IPS-18c (cell line): ENCODE measurements at regions not wholly inside any gene's neighbourhood (a gene's known extent, or its start where the extent isn't known, plus 50 kb on each side); places are given as distances from the start of the nearest gene placed in this dataset.
"Not testable (repeated sequence)": the region's sequence is repeated elsewhere in the genome, so short reads cannot be mapped to it uniquely, and the experiment has no call there.

ENCODE experiments used
- H3K4me3 ChIP-seq: 2 replicates; pipeline ENCODE4 v1.7.0; 2013; ENCODE audit warnings: low read depth, mild to moderate bottlenecking, low read length, moderate library complexity; ENCODE audit not compliant: insufficient read depth
- H3K9me3 ChIP-seq: one replicate; pipeline ENCODE4 v1.6.1; 2013; ENCODE audit warnings: mild to moderate bottlenecking, low read length, moderate library complexity; ENCODE audit not compliant: control insufficient read depth, insufficient read depth

DNA sequence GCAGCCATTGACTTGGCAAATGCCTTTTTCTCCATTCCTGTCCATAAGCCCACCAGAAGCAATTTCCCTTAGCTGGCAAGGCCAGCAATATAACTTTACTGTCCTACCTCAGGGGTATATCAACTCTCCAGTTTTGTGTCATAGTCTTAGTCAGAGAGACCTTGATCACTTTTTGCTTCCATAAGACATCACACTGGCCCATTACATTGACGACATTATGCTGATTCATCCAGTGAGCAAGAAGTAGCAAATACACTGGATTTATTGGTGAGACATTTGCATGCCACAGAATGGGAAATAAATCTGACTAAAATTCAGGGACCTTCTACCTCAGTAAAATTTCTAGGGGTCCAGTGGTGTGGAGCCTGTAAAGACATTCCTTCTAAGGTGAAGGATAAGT lies 649.7 kb upstream of the ANKRD30A start:
- Histone ChIP-seq H3K4me3 (no peak overlapping the region), H3K9me3 (no peaks in the 10 kb centered on the region)

- no peak overlapping the region for H3K4me3 ChIP-seq
- H3K9me3 ChIP-seq = no peaks in the 10 kb centered on the region
Measured at GRCh38 chr10:36474456-36474855, 650.9 kb upstream of the ANKRD30A start.

- Histone ChIP-seq H3K4me3 (no peak overlapping the region), H3K9me3 (no peaks in the 10 kb centered on the region)
Measured at GRCh38 chr10:36473122-36473521, 652.3 kb upstream of the ANKRD30A start.

DNA sequence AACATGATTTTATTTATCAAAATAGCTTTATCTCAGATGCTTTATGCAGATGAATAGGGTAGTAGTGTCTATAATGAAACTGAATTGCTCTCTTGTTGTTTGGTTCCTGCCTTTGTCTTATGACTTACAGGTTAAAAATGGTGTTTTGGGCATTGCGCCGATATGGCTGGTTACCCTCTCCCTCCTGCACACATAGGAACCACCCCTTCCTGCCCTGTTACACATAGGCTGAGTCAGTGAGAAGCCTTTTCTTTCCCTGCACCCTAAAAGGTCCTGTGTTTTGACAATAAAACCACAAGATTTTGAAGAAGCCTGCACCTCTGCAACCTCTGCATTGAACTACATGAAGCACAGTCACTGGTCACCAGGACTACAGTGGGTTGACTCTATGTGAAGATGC lies 655.8 kb upstream of the ANKRD30A start:
- Histone ChIP-seq H3K9me3 (no peaks in the 10 kb centered on the region), H3K4me3 (no peak overlapping the region)

DNA sequence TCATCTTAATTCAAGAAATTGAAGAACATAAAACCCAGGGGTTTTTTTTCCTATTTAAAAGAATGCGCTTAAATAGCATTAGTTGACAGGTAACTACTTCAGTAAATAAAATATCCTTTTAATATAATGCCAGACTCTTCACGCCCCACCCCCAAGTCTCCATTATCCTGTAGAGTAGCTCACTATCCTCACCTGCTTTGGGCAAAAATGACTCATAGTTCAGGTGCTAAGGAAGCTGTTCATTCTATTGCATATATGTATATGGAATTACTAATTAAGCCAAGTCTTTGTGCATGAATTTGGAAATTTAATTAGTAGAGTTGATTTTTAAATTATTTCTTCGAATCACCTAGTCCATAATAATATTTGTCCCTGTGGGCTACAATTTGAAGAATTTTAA lies 656.8 kb upstream of the ANKRD30A start:
- no peak overlapping the region for H3K4me3 ChIP-seq
- no peaks in the 10 kb centered on the region for H3K9me3 ChIP-seq

DNA sequence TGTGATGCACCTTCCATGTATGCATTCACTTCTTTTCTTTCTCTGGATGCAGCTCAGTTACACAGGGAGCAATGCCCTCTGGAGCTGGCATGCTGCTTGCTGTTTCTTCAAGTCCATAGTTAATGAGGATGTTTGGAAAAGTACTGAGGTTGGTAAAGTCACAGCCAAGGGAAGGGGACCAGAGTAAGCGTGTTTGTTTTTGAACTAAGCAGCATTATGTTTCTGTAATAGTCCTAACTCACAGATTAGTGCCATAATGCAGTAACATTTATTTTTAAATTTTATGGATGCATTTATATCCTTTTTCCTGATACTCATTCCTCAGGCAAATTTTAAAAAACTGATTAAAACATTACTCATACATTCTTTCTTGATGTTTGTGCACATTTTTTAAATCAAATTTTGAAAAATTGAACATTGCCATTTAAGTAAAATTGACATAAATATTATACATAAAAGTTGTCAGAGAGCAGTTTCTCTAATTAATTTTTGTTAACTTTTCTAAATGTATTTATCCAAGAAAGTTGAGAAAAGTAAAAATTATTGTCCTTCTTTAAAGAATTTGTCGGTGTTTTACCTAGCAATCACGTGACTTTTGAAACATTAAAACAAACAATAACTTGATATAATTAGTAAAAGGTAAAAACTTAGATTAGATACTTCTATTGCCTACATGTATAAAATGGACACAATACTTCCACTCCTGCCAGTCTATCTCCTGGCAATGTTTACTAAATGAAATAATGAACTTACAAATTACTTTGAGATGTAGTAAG lies 659.6 kb upstream of the ANKRD30A start:
- Histone ChIP-seq H3K9me3 (no peaks in the 10 kb centered on the region), H3K4me3 (no peak overlapping the region)

GRCh38 chr10:36464291-36464690 lies 661.1 kb upstream of the ANKRD30A start:
- Histone ChIP-seq H3K9me3 (no peaks in the 10 kb centered on the region), H3K4me3 (no peak overlapping the region)

DNA sequence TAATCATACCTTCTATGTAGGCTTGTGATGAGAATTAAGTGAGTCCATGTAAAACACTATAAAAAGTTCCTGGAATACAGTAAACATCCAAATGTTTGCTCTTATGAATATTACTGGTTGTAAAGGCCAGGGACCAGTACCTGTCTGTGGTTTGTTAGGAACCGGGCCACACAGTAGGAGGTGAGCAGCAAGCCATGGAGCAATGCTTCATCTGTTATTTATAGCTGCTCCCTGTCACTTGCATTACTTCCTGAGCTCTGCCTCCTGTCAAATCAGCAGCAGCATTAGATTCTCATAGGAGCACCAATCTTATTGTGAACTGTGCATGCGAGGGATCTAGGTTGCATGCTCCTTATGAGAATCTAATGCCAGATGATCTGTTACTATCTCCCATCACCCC lies 662.0 kb upstream of the ANKRD30A start:
- Histone ChIP-seq H3K4me3 (no peak overlapping the region), H3K9me3 (no peaks in the 10 kb centered on the region)

DNA sequence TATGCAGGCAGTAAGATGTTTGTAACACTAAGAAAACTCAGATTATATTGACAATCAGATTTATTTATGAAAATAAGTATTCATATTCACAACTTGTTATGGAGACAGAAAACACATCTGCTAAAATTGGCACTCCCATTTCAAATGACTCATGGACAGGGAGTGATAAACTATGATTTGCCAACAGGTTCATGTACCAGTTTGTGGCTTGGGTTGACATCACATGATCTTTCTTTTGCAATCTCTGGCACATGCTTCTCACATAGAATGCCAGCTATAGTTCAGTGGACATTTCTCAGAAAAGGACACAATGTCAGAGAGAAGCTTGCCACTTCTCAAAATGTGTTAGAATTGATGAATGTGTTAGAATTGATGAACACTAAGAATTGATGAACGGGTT lies 663.2 kb upstream of the ANKRD30A start:
- Histone ChIP-seq H3K4me3 (no peak overlapping the region), H3K9me3 (no peaks in the 10 kb centered on the region)

GRCh38 chr10:36458437-36458836 lies 667.0 kb upstream of the ANKRD30A start:
- not testable (repeated sequence) for H3K4me3 ChIP-seq, H3K9me3 ChIP-seq

GRCh38 chr10:36457751-36458150 lies 667.6 kb upstream of the ANKRD30A start:
- Histone ChIP-seq H3K9me3 (no peaks in the 10 kb centered on the region), H3K4me3 (no peak overlapping the region)

- H3K4me3 ChIP-seq = no peak overlapping the region
- peaks cover 3% of the 10 kb centered on the region for H3K9me3 ChIP-seq
Measured at GRCh38 chr10:36455526-36456133, 669.8 kb upstream of the ANKRD30A start.

DNA sequence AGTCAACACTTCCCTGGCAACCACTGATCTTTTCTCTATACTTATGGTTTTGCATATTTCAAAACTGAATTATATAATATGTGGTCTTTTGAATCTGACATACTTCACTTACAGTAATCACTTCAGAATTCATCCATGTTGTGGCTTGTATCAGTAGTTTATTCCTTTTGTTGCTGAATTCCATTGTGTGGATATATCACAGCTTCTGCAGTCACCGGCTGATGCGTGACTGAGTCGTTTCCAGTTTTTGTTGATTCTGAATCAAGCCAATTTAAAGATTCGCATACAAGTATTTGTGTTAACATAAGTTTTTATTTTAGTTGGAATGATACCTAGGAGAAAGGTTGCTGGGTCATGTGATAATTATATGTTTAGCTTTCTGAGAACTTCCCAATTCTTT lies 672.5 kb upstream of the ANKRD30A start:
- Histone ChIP-seq H3K9me3 (peaks cover 3% of the 10 kb centered on the region), H3K4me3 (no peak overlapping the region)

GRCh38 chr10:36451391-36451970 lies 673.9 kb upstream of the ANKRD30A start:
- H3K4me3 ChIP-seq = no peak overlapping the region
- peaks cover 3% of the 10 kb centered on the region for H3K9me3 ChIP-seq

DNA sequence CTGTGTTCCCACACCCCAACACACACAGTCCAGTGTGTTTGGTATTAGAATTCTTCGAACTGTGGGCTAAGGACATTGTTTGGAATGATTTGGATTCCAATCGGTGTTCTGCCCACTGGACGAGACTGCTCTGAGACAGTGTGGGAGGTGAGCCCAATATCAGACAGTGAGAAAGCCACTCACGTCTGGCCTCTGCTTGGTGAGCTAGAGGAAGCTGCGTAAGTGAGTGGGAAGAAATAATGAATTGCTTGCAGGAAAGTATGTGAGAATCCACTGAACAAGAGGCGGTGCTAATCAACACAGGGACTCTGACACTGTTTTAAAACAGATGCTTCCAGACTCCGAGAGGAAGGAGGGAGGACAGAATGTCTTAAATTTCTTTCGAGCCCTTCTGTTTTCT lies 675.0 kb upstream of the ANKRD30A start:
- no peak overlapping the region for H3K4me3 ChIP-seq
- H3K9me3 ChIP-seq = peaks cover 3% of the 10 kb centered on the region

DNA sequence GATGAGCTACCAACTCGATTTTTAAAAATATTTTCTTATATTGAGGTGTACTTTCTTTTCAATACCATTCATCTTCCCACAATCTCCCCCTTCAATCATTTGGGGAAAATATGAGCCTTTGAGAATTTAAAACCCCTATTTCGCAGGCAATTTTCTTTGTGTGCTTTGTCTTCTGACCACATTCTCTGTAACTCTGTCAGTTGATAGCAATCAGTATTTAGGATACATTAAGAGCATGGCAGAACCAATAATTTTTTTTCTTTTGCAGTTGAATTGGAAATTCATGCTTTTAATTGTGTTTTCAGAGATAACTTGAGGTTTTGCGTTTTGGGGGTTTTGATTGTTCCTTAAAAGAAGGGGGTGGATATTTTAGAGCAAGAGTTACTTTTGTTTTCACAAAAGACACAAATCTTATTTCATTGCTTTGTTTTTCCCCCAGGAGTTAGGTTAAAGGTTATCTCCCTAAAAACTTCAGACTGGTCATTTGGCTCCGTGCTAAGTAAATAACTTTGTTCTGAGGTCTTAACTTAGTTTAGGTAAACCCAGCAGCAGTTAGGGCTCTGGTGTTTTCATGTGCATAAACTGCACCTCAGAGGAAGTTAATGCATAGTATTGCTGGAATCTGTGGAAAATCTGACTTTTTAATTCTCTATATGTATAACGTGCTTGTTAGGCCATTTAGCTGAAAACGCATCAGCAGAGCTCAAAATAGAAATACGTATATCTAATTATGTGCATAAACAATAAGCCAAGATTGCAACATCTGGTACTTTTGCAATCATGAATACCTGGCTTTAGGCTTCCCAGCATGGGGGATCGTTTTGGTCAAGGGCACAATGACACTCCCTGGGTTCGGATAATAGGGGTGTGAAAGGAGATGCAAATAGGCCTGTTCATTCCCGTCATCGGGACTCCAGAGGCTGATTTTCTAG lies 676.4 kb upstream of the ANKRD30A start:
- H3K9me3 ChIP-seq = peaks cover 3% of the 10 kb centered on the region
- H3K4me3 ChIP-seq = no peak overlapping the region

GRCh38 chr10:36446881-36447280 lies 678.5 kb upstream of the ANKRD30A start:
- Histone ChIP-seq H3K4me3 (no peak overlapping the region), H3K9me3 (no peaks in the 10 kb centered on the region)
